ENCODE measurements at regions not wholly inside any gene's neighbourhood (a gene's known extent, or its start where the extent isn't known, plus 50 kb on each side); places are given as distances from the start of the nearest gene placed in this dataset.
"Not testable (repeated sequence)": the region's sequence is repeated elsewhere in the genome, so short reads cannot be mapped to it uniquely, and the experiment has no call there.

DNA sequence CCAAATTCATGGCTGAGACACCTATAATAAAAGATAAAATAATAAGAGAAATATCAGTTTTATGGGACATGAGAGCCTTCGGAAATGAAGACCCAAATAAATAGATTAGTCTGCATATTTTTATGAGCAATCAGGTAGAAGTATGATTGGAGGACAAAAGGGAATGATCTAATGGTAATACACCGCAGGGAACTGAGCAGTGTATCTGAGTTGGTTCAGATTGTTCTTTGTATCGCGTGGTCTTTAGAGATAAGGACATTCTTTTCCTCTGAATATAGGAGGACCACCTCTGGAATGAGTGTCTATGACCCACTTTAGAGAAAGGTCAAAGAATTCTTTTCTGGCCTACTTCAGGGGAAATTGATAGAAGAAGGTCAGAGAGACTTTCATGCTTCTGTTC is 801.8 kb upstream of the CHD1 start:
- not testable (repeated sequence) for DNase-seq (ENCODE audit: low read depth in 2 of 2)

DNA sequence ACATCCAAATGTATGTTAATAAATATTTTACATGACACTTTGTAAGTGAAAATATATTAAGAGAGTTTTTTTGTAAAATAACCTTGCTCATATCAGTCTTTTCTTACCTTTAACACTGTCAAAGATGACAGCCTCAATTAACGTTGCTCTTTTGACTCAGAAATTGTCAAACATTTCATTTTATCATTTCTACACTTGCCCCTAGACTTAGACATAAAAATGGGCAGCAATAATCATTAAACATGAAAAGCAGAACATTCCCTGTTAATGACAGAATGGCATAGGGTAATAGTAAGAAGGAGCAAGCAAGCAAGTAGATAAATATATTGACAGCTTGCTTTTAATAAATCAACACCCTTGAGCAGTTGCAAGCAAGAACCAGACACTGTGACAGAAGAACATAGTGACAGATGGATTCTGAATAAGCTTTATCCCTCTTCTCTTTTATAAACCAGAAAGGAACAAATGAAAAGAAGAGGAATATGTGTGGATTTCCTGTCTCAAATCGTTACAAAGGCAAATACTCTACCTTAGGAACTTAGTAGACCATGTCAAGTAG is 796.0 kb upstream of the CHD1 start:
- DNase-seq (ENCODE audit: low read depth in 2 of 2) = no peak

DNA sequence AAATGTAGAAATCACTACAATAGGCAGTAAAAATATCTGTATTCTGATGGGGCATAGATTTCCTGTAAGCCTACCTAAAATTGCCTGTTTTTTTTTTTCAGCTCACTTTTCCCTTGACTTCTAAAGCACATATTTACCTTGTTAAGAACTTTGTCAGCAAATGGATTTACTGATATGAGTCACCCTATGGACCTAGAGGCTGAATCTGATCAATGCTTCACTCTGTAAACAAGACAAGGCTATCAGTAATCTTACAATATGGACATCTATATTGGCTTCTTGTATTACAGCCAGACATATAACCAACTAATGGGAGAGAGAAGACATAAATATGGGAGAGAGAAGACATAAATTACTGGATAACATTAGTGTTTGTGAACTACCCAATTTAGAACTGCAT is 792.7 kb upstream of the CHD1 start:
- no peak for DNase-seq (ENCODE audit: low read depth in 2 of 2)

DNA sequence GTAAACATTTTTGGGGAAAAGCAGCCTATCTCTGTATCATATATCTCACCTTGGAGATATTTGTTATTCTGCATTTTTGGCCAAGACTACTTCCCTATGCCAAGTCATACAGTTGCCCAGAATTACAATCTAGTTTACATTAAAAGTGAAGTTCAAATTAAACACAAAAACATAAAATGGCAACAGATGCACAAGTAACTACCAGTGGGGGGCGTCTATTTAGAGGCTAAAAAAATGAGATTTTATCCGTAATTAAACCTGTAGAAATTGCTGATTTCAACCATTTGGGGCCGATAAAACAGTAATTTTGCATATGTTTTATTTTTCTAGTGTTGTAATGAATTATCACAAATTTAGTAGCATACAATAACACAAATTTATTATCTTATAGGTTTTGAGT is 787.1 kb upstream of the CHD1 start:
- no peak for DNase-seq (ENCODE audit: low read depth in 2 of 2)

DNA sequence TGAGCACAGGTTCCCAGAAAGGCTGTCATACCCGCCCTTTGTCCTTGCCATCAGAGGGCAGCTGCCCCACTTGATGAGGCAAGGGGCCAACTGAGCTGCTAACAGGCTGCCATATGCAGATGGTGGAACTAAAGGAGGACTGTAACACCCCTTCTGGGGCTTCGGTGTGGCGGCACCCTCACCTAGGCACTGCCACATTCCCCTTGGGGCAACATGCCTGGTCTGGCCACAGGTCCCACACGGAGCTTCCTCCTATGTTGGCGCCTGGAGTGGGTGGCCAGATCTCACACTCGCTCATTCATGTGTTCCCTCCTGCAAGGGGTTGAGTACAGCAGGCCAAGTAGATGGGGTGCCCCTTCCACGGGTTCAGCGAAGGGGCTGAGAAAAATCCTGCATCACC is 777.4 kb upstream of the CHD1 start:
- DNase-seq (ENCODE audit: low read depth in 2 of 2) = no peak

DNA sequence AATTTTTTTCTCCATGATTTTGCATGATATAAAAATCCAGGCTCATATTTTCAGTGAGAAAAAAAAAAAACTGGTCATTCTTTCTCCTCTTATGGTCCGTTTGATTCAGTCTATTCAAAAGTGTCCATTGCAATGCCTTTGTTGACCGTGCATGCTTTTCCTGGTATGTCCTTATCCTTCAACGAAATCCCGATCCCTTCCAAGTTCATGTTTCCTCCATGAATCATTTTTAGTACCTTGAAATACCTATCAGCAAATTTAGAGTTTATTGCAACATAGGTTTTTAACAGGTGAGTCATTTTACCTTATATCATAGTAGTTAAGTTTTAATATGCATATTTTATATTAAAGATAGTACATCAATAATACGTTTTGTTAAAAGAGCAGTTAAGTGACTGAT is 773.8 kb upstream of the CHD1 start:
- DNase-seq (ENCODE audit: low read depth in 2 of 2) = no peak

DNA sequence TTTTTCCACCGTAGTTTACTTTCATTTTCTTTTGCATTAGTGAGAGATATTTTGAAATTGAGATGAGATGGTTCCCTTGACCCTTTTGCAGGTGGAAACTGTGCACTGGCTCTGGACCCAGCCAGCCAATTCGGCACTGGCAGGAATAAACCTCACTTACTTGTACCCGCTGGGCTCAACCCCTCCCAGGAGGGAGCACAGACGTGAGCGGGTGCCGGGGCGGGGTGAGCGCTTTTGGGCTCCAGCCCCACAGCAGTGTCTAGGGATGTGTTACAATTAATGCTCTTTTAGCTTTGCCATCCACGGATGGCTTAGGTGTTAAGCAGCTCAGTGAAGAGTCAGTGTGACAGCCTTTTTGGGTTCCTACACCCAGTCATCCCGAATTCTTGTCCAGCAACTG is 766.1 kb upstream of the CHD1 start:
- DNase-seq (ENCODE audit: low read depth in 2 of 2) = no peak

DNA sequence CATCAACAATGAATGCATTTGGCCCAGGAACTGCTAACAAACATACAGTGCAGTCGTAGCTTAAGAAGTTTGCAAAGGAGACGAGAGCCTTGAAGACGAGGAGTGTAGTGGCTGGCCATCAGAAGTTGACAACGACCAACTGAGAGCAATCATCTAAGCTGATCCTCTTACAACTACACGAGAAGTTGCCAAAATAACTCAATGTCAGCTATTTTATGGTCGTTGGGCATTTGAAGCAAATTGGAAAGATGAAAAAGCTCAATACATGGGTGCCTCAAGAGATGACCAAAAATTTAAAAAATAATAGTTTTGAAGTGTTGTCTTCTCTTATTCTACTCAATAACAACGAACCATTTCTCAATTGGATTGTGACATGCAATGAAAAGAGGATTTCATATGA is 757.7 kb upstream of the CHD1 start:
- DNase-seq (ENCODE audit: low read depth in 2 of 2) = no peak

DNA sequence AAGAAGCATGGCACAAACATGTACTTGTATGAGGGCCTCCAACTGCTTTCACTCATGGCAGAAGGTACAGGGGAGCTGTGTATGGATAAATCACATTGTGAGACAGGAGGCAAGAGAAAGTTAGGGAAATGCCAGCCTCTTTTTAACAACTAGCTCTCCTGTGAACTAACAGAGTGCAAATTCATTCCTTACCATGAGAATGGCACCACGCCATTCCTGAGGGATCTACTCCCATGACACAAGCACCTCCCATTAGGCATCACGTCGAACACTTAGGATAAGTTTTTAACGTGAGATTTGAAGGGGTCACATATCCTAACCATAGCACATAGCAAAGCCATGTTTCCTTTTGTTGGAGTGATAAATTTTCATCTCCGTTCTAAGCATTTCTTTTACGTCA is 747.2 kb upstream of the CHD1 start:
- DNase-seq (ENCODE audit: low read depth in 2 of 2) = no peak

DNA sequence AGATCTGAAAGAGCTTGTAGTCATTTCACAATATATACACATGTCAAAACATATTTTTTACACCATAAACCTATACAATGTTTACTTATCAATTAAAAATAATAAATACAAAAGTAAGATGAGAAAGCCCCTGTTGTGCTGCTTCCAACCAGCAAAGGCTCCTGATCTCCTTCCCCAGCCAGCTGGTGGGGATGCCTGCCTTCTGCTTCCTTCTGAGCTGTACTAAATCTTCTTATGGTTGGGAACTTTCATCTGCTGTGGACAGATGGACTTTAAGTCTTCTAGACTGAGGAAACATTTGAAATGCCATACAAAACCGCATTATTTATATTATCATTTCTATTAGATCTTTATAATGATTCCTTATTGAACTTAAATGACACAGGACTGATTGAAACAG is 745.3 kb upstream of the CHD1 start:
- no peak for DNase-seq (ENCODE audit: low read depth in 2 of 2)

DNA sequence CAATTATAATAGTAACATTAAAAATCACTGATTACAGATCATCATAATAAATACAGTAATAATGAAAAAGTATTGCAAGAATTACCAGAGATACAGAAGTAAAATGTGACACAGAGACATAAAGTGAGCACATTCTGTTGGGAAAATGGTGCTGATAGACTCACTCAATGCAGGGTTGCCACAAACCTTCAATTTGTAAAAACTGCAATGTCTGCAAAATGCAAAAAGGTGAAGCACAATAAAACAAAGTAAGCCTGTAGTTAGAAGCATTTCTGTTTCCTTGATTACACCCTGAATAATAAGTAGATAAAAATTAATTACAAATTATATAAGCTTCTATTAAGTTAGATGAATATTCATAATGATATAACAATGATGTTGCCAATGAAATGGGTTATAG is 736.2 kb upstream of the CHD1 start:
- no peak for DNase-seq (ENCODE audit: low read depth in 2 of 2)

DNA sequence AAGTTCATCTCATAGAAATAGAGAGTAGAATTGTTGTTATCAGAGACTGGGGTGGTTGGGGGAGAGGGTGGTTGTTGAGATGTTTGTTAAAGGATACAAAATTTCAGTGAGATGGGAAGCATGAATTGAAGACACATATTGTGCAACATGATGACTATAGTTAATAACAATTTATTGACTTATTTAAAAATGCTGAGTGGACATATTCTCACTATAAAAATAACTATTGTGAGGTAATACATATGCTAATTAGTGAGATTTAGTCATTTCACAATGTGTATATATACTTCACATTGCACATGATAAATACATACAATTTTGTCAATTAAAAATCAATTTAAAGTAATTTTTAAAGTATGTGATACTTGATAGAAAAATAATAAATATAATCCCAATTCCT is 722.5 kb upstream of the CHD1 start:
- no peak for DNase-seq (ENCODE audit: low read depth in 2 of 2)

DNA sequence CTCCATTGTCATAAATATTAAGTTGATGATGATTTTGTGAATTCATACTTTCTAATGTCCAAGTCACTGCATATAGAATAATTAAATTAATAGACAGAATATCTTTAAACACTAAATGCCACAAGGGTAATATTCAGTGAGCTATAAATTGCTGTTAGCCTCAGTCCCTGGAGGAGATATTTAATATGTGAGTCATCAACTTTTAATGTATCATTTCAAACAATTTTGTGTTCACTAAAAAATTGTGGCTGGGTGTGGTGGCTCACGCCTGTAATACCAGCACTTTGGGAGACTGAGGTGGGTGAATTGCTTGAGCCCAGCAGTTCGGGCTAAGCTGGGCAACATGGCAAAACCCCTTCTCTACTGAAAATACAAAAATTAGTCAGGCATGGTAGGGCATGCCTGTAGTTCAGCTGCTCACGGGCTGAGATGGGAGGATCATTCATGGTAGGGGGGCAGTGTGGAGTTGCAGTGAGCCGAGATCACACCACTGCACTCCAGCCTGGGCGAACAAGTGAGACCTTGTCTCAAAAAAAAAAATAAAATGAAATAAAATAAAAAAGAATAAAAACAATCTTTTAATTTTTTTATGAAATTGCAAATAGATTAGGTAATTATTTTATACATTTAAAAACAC is 717.3 kb upstream of the CHD1 start:
- DNase-seq (ENCODE audit: low read depth in 2 of 2) = no peak

DNA sequence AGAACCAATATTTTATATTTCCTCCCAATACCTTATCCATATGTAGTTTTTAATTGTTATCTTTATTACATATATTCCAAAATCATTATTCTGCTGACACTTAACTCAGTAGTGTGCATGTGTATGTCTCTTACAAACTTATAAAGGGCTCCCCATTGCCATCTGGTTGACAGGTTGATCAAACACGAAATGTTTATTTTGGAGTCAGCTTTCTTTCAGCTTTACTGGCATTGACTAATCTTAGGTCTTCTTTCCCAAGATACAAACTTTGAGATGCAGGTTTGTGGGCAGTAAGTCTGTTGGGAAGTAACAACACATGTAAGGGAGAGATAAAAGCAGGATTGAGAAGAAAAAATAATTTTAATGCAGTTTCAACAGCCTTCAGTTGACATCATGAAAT is 716.0 kb upstream of the CHD1 start:
- DNase-seq (ENCODE audit: low read depth in 2 of 2) = no peak

DNA sequence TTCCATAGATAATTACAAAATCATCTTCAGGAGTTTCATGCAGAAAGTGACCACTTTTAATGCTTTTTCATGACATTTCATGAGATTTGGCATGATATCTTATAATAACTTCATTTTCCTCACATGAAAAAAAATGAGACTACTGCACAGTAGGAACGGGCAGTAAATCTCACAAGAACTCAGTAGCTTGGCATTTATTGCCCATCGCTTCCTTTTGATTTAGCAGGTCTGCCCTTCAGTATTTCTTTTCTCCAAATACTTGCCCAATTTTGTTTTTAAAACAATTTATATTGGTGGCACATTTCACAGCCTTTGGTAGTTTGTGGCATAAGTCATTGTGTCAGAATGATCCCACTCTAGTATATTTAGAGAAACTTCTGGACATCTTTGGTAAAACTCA is 711.8 kb upstream of the CHD1 start:
- no peak for DNase-seq (ENCODE audit: low read depth in 2 of 2)

DNA sequence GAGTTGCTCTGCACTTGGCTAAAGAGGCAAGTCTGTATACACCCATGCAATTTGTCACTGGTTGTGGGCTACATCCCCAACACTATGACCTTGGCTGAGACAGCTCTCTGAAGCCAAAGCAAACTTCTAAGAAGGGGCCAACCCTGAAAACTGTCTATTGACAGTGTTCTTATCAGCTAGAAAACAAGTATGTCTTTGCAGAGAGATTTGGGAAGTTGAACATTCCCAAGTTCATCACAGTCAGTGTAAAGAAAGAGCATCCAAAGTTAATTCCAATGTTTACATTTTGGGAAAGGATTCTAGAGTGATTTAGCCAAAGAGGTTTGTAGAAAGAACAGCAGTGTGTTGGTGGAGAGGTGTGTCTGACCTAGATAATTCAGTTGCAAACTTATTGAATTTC is 711.1 kb upstream of the CHD1 start:
- DNase-seq (ENCODE audit: low read depth in 2 of 2) = no peak

DNA sequence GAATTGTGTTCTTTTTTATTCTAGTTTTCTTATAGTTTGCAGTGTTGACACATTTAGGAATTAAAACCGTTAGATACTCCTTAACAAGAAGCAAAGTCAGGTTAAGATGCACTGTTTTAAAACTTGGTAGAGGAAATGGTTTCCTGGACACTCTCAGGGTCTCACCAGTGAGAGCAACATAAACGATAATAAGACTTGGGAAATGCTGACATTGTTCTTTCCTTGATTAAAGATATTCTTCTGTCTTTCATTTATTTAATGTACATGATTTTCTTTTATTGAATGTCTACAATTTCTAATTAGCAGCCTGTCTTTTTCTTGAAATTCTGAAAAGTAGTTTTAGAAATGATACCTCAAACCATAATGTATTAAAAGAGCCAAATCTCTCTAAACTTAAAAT is 707.9 kb upstream of the CHD1 start:
- no peak for DNase-seq (ENCODE audit: low read depth in 2 of 2)

DNA sequence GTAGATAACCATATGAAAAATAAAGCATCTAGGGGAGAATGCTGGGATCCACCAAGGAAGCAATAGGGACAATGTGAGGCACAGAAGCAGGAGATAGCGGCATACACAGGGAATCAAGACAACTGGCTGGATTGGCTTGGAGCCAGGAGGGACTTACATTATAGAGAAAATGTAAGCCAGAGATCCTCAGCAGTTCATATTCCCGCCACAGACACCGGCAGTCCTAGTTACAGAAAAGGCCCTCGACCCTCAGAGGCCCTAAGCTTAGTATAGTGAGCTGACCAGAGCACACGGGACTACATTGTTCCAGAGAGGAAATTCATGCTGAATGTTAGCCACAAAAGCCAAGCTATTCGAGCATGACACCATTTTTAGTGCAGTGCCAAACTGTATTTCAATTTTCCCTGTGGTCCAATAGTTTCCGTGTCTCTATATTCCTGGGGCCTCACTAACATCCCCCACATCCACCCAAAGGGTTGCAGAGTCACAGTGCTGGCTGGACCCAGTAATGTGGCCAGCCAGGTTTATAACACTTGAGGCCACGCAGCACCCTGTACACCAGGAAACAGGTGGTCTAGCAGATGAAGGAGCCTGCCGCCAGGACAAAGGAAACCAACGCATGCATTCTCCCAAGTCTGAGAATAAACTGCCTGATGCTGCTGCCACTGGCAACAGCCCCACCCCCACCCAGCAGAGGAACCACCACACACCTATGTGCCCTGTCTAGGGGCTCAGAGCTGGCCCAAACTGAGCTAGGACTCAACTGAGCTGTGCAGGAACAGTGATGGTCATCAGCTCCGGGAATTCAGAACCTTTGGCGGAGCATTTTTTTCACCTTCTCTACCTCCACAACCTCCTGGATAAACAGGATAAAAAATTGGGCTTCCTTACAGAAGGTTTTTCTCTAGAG is 693.2 kb upstream of the CHD1 start:
- no peak for DNase-seq (ENCODE audit: low read depth in 2 of 2)

DNA sequence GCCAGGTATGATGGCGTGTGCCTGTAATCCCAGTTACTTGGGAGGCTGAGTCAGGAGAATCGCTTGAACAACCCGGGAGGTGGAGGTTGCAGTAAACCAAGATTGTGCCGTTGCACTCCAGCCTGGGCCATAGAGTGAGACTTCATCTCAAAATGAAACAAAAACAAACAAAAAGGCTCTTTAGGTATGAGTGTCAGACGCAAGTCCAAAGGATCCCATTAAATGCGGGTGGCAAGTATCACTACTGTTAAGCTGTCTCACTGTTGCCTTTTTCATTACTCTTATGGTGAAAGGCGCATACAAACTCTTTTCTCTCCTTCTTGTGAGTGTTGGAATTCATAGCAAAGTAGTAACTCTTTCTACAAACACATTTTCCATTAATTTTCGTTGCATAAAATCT is 688.5 kb upstream of the CHD1 start:
- no peak for DNase-seq (ENCODE audit: low read depth in 2 of 2)

DNA sequence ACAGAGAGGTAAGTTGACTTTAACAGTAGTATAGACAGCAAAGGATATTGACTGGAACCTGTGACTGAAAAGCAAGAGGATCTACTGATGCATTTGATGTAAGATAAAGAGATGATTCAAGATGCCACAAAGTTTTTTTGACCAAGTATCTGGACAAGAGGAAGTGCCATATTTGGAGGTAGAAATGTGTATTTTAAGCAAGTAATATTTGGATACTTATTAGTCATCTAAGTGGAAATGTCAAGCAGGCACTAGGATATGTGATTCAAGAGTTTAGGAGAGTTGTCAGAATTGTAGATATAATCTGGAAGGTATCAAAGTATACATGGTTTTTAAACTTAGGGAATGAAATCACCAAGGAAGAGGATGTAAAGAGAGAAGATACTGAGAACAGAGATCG is 686.1 kb upstream of the CHD1 start:
- DNase-seq (ENCODE audit: low read depth in 2 of 2) = no peak

DNA sequence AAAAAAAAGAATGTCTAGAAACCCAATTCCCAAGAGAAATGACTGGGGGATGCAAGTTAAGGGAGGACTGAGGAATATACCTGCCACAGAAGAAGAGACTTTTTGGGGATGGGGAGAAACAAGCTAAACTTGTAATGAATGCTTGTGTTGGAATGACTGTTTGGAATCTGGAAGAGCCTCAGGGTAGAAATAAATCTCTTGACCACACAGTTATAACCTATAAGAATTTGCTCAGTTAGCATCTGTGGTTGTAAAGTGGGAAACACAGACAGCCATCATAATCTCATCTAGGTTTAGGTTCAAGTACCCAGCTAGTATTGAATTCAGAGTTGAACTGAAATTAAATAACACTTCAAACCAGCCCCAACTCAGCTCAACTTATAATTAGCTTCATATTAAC is 678.3 kb upstream of the CHD1 start:
- DNase-seq (ENCODE audit: low read depth in 2 of 2) = no peak

DNA sequence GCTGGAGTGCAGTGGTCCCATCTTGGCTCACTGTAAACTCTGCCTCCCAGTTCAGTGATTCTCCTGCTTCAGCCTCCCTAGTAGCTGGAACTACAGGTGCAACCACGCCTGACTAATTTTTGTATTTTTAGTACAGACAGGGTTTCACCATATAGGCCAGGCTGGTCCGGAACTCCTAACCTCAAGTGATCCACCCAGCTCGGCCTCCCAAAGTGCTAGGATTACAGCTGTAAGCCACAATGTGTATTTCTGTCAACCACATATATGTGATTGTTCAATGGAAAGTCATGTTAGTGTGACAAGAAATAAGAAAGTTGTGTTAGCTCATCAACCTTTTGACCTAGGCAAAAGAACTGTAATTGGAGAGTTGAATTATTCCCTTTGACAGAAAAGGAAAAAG is 677.1 kb upstream of the CHD1 start:
- DNase-seq (ENCODE audit: low read depth in 2 of 2) = no peak

DNA sequence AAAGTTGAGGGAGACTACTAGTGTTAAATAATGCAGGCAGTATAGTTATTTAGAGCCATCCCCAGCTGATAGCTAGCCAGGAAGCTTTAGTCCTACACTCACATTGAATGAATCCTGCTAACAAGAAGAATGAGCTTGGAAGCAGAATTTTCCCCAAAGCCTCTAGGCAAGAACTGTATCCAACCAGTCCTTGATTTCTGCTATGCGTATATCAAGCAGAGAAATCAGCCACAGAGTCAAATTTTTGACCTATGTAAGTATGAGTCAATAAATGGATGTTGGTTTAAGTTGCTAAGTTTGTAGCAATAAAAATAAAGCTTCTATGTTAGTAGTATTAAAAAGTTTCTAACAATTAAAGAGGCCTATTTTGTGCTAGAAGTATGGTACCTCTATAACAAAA is 672.1 kb upstream of the CHD1 start:
- no peak for DNase-seq (ENCODE audit: low read depth in 2 of 2)
